ENCODE measurements at regions not wholly inside any gene's neighbourhood (a gene's known extent, or its start where the extent isn't known, plus 50 kb on each side); places are given as distances from the start of the nearest gene placed in this dataset.

GRCh38 chr6:43965628-43966373, 161.5 kb downstream of the MRPL14 start:
- intact Hi-C loops (cut with micrococcal nuclease; ENCODE audit: unreplicated experiment): no loop called here
- H2AFZ ChIP-seq: no peak overlapping the region
- no peak overlapping the region for H3K4me3 ChIP-seq
- TF ChIP-seq, protein P1, sequence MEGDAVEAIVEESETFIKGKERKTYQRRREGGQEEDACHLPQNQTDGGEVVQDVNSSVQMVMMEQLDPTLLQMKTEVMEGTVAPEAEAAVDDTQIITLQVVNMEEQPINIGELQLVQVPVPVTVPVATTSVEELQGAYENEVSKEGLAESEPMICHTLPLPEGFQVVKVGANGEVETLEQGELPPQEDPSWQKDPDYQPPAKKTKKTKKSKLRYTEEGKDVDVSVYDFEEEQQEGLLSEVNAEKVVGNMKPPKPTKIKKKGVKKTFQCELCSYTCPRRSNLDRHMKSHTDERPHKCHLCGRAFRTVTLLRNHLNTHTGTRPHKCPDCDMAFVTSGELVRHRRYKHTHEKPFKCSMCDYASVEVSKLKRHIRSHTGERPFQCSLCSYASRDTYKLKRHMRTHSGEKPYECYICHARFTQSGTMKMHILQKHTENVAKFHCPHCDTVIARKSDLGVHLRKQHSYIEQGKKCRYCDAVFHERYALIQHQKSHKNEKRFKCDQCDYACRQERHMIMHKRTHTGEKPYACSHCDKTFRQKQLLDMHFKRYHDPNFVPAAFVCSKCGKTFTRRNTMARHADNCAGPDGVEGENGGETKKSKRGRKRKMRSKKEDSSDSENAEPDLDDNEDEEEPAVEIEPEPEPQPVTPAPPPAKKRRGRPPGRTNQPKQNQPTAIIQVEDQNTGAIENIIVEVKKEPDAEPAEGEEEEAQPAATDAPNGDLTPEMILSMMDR (conservative IDR thresholded peaks at IDR 0.05): no peak
- no peak for TF ChIP-seq EZH2 (IDR thresholded peaks at IDR 0.05; ENCODE audit: low read depth)
- DNase-seq: no peak
- no peaks in the 10 kb centered on the region for H3K27me3 ChIP-seq (ENCODE audit: insufficient read depth, low read depth)
- no TSS peak for BruUV-seq (replicated peaks)
- peaks cover 5% of the 10 kb centered on the region; the same call in 1 of the 2 replicates for H3K4me1 ChIP-seq (replicated peaks; ENCODE audit: insufficient read depth)
- H3K9me2 ChIP-seq (ENCODE audit: insufficient read depth): no peaks in the 10 kb centered on the region; the same call in 1 of the 2 replicates
- peaks cover 13% of the 10 kb centered on the region; the same call in 1 of the 2 replicates for H3K9me3 ChIP-seq (ENCODE audit: insufficient read depth, low read depth)
- H3F3A ChIP-seq (ENCODE audit: insufficient read depth, low read depth): peaks cover 5% of the 10 kb centered on the region
- no peaks in the 10 kb centered on the region for H3K36me3 ChIP-seq (ENCODE audit: low read depth)
- CTCF ChIA-PET: interaction anchor here (0.6 kb wide), 1 partner anchor 54 kb away, joined by 9 read pairs; no protein-coding TSS in a partner anchor
- POLR2A ChIA-PET (ENCODE audit: unreplicated experiment): no interaction called here
- no peak overlapping the region for H3K27ac ChIP-seq
- no peaks in the 10 kb centered on the region for H3K79me2 ChIP-seq (ENCODE audit: low read depth)
- H4K20me1 ChIP-seq (ENCODE audit: insufficient read depth): no peaks in the 10 kb centered on the region
- H3K4me2 ChIP-seq: no peak overlapping the region

GRCh38 chr6:43964659-43965570, 162.3 kb downstream of the MRPL14 start:
- Histone ChIP-seq H4K20me1 (ENCODE audit: insufficient read depth) (no peaks in the 10 kb centered on the region), H3K9me3 (ENCODE audit: insufficient read depth, low read depth) (peaks cover 13% of the 10 kb centered on the region; the same call in 1 of the 2 replicates), H2AFZ (no peak overlapping the region), H3K9me2 (ENCODE audit: insufficient read depth) (no peaks in the 10 kb centered on the region; the same call in 1 of the 2 replicates), H3K4me1 (replicated peaks; ENCODE audit: insufficient read depth) (peaks cover 5% of the 10 kb centered on the region; the same call in 1 of the 2 replicates), H3K27ac (no peak overlapping the region), H3K36me3 (ENCODE audit: low read depth) (no peaks in the 10 kb centered on the region), H3K4me3 (no peak overlapping the region), H3F3A (ENCODE audit: insufficient read depth, low read depth) (peaks cover 5% of the 10 kb centered on the region), H3K79me2 (ENCODE audit: low read depth) (no peaks in the 10 kb centered on the region), H3K27me3 (ENCODE audit: insufficient read depth, low read depth) (no peaks in the 10 kb centered on the region), H3K4me2 (no peak overlapping the region)
- no TSS peak for BruUV-seq (replicated peaks)
- intact Hi-C loops (cut with micrococcal nuclease; ENCODE audit: unreplicated experiment): no loop called here
- no peak for TF ChIP-seq EZH2 (IDR thresholded peaks at IDR 0.05; ENCODE audit: low read depth)
- TF ChIP-seq, protein P1 (conservative IDR thresholded peaks at IDR 0.05): no peak
- POLR2A ChIA-PET (ENCODE audit: unreplicated experiment): interaction anchor here (0.6 kb wide), 1 partner anchor 78 kb away, joined by 10 read pairs; no protein-coding TSS in a partner anchor
- CTCF ChIA-PET: interaction anchor here (0.6 to 0.9 kb wide), 2 partner anchors 53 to 114 kb away, joined by 3 to 9 read pairs; no protein-coding TSS in a partner anchor
- no peak for DNase-seq

Data from PC-9 (cell line).